ENCODE measurements at regions not wholly inside any gene's neighbourhood (a gene's known extent, or its start where the extent isn't known, plus 50 kb on each side); places are given as distances from the start of the nearest gene placed in this dataset.

DNA sequence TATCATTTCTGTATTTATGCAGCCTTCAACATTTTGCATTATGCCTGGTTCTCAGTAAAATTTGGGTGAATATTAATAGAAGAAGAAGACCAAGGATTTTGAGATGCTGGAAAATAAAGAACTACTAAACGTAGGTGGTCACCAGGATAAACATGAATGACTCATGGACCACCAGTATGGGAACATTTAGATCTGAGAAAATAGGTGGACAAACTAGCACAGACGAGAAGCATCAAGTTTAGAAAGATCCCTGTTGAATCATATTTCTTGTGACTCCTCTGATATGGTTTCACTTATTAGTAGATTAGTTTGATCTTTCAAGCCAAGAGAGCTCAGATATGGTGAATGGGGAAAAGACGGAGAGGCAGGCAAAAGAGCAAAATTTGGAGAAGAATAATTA lies 97.9 kb downstream of the RAP2B start:
- no peak for TF ChIP-seq EZH2 (IDR thresholded peaks at IDR 0.05; ENCODE audit: low read length)
- TF ChIP-seq, protein P1, sequence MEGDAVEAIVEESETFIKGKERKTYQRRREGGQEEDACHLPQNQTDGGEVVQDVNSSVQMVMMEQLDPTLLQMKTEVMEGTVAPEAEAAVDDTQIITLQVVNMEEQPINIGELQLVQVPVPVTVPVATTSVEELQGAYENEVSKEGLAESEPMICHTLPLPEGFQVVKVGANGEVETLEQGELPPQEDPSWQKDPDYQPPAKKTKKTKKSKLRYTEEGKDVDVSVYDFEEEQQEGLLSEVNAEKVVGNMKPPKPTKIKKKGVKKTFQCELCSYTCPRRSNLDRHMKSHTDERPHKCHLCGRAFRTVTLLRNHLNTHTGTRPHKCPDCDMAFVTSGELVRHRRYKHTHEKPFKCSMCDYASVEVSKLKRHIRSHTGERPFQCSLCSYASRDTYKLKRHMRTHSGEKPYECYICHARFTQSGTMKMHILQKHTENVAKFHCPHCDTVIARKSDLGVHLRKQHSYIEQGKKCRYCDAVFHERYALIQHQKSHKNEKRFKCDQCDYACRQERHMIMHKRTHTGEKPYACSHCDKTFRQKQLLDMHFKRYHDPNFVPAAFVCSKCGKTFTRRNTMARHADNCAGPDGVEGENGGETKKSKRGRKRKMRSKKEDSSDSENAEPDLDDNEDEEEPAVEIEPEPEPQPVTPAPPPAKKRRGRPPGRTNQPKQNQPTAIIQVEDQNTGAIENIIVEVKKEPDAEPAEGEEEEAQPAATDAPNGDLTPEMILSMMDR (optimal IDR thresholded peaks at IDR 0.05 in 1 of 3, IDR thresholded peaks at IDR 0.05 in 1 of 3, conservative IDR thresholded peaks at IDR 0.05 in 1 of 3; ENCODE audit: extremely low read depth in 1 of 3, insufficient read depth in 2 of 3, low read length in 3 of 3): no peak
